ENCODE measurements at regions not wholly inside any gene's neighbourhood (a gene's known extent, or its start where the extent isn't known, plus 50 kb on each side); places are given as distances from the start of the nearest gene placed in this dataset.

DNA sequence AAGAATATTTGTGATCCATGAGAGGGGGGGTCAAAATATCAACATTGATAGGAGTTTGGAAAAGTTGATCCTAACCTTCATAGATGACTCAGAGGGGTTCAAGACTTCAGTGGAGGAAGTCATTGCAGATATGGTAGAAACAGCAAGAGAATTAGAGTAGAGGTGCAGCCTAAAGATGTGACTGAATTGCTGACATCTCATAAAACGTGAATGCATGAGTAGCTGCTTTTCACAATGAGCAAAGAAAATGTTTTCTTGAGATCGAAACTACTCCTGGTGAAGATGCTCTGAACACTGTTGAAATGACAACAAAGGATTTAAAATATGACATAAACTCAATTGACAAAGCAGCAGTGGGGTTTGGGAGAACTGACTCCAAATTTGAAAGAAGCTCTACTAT lies 700.7 kb upstream of the FZD8 start:
- Histone ChIP-seq H3K4me3 (ENCODE audit: low read length in 2 of 2) (no peak overlapping the region), H3K27ac (ENCODE audit: low read depth in 2 of 2, low read length in 2 of 2) (no peak overlapping the region), H3K27me3 (ENCODE audit: control insufficient read depth in 2 of 2, insufficient read depth in 2 of 2, low read length in 2 of 2) (no peaks in the 10 kb centered on the region), H3K4me1 (ENCODE audit: control insufficient read depth in 2 of 2, insufficient read depth in 2 of 2, low read length in 2 of 2) (no peaks in the 10 kb centered on the region), H3K36me3 (ENCODE audit: control insufficient read depth in 2 of 2, insufficient read depth in 2 of 2, low read length in 2 of 2) (no peaks in the 10 kb centered on the region), H3K9me3 (ENCODE audit: control insufficient read depth in 2 of 2, low read length in 2 of 2) (no peaks in the 10 kb centered on the region), H3K9ac (ENCODE audit: low read depth in 1 of 2, low read length in 2 of 2) (no peak overlapping the region)

- Histone ChIP-seq H3K36me3 (ENCODE audit: control insufficient read depth in 2 of 2, insufficient read depth in 2 of 2, low read length in 2 of 2) (no peaks in the 10 kb centered on the region), H3K4me1 (ENCODE audit: control insufficient read depth in 2 of 2, insufficient read depth in 2 of 2, low read length in 2 of 2) (no peaks in the 10 kb centered on the region), H3K4me3 (ENCODE audit: low read length in 2 of 2) (no peak overlapping the region), H3K9ac (ENCODE audit: low read depth in 1 of 2, low read length in 2 of 2) (no peak overlapping the region), H3K27ac (ENCODE audit: low read depth in 2 of 2, low read length in 2 of 2) (no peak overlapping the region), H3K27me3 (ENCODE audit: control insufficient read depth in 2 of 2, insufficient read depth in 2 of 2, low read length in 2 of 2) (no peaks in the 10 kb centered on the region), H3K9me3 (ENCODE audit: control insufficient read depth in 2 of 2, low read length in 2 of 2) (no peaks in the 10 kb centered on the region)
Observed at GRCh38 chr10:36341471-36341870, 699.4 kb upstream of the FZD8 start.

GRCh38 chr10:36336315-36336714 lies 694.2 kb upstream of the FZD8 start:
- H3K36me3 ChIP-seq (ENCODE audit: control insufficient read depth in 2 of 2, insufficient read depth in 2 of 2, low read length in 2 of 2): no peaks in the 10 kb centered on the region
- H3K4me3 ChIP-seq (ENCODE audit: low read length in 2 of 2): no peak overlapping the region
- no peaks in the 10 kb centered on the region for H3K27me3 ChIP-seq (ENCODE audit: control insufficient read depth in 2 of 2, insufficient read depth in 2 of 2, low read length in 2 of 2)
- H3K4me1 ChIP-seq (ENCODE audit: control insufficient read depth in 2 of 2, insufficient read depth in 2 of 2, low read length in 2 of 2): no peaks in the 10 kb centered on the region
- no peak overlapping the region for H3K9ac ChIP-seq (ENCODE audit: low read depth in 1 of 2, low read length in 2 of 2)
- H3K9me3 ChIP-seq (ENCODE audit: control insufficient read depth in 2 of 2, low read length in 2 of 2): no peaks in the 10 kb centered on the region
- H3K27ac ChIP-seq (ENCODE audit: low read depth in 2 of 2, low read length in 2 of 2): no peak overlapping the region

DNA sequence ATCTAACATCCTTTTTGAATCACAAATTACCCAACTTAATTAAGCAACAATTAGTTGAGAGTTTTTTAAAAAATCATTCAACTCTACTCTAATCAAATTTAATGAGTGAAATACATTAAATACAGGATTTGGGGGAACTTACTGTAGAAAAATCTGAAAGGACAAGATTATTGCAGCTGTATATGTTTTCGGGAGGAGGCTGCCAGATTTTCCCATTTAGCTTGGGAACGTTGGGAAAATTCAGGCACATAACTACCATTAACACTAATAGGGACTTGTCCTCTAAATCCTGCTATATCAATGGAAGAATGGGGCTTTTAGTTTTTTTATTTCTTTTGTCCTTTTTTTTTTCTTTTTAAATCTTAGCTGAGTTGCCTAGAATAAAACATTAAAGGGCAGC lies 691.4 kb upstream of the FZD8 start:
- H3K27me3 ChIP-seq (ENCODE audit: control insufficient read depth in 2 of 2, insufficient read depth in 2 of 2, low read length in 2 of 2): no peaks in the 10 kb centered on the region
- no peak overlapping the region for H3K9ac ChIP-seq (ENCODE audit: low read depth in 1 of 2, low read length in 2 of 2)
- H3K9me3 ChIP-seq (ENCODE audit: control insufficient read depth in 2 of 2, low read length in 2 of 2): no peaks in the 10 kb centered on the region
- no peaks in the 10 kb centered on the region for H3K36me3 ChIP-seq (ENCODE audit: control insufficient read depth in 2 of 2, insufficient read depth in 2 of 2, low read length in 2 of 2)
- H3K4me3 ChIP-seq (ENCODE audit: low read length in 2 of 2): no peak overlapping the region
- H3K4me1 ChIP-seq (ENCODE audit: control insufficient read depth in 2 of 2, insufficient read depth in 2 of 2, low read length in 2 of 2): no peaks in the 10 kb centered on the region
- no peak overlapping the region for H3K27ac ChIP-seq (ENCODE audit: low read depth in 2 of 2, low read length in 2 of 2)

GRCh38 chr10:36332926-36333325 lies 690.8 kb upstream of the FZD8 start:
- Histone ChIP-seq H3K9ac (ENCODE audit: low read depth in 1 of 2, low read length in 2 of 2) (no peak overlapping the region), H3K27me3 (ENCODE audit: control insufficient read depth in 2 of 2, insufficient read depth in 2 of 2, low read length in 2 of 2) (no peaks in the 10 kb centered on the region), H3K4me1 (ENCODE audit: control insufficient read depth in 2 of 2, insufficient read depth in 2 of 2, low read length in 2 of 2) (no peaks in the 10 kb centered on the region), H3K27ac (ENCODE audit: low read depth in 2 of 2, low read length in 2 of 2) (no peak overlapping the region), H3K36me3 (ENCODE audit: control insufficient read depth in 2 of 2, insufficient read depth in 2 of 2, low read length in 2 of 2) (no peaks in the 10 kb centered on the region), H3K4me3 (ENCODE audit: low read length in 2 of 2) (no peak overlapping the region), H3K9me3 (ENCODE audit: control insufficient read depth in 2 of 2, low read length in 2 of 2) (no peaks in the 10 kb centered on the region)

DNA sequence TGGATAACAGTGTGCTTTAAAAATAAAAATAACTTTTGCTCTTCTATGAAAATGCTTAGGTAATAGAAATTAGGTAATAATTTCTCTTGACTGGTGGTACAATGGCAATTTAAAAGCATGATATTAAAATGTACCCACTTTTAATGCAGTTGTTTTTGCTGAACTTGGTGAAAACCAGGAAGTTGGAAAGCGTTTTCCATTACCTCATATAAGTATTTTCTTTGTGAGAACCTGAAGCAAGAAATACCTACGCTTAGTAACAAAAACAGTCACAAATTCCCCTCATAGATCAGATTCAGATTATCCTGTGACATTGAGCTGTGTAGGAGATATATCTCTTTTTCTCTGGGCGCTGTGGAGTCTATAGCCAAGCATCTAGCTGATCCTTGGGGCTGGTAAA lies 689.0 kb upstream of the FZD8 start:
- no peak overlapping the region for H3K4me3 ChIP-seq (ENCODE audit: low read length in 2 of 2)
- no peaks in the 10 kb centered on the region for H3K27me3 ChIP-seq (ENCODE audit: control insufficient read depth in 2 of 2, insufficient read depth in 2 of 2, low read length in 2 of 2)
- no peaks in the 10 kb centered on the region for H3K4me1 ChIP-seq (ENCODE audit: control insufficient read depth in 2 of 2, insufficient read depth in 2 of 2, low read length in 2 of 2)
- no peaks in the 10 kb centered on the region for H3K9me3 ChIP-seq (ENCODE audit: control insufficient read depth in 2 of 2, low read length in 2 of 2)
- H3K36me3 ChIP-seq (ENCODE audit: control insufficient read depth in 2 of 2, insufficient read depth in 2 of 2, low read length in 2 of 2): no peaks in the 10 kb centered on the region
- no peak overlapping the region for H3K27ac ChIP-seq (ENCODE audit: low read depth in 2 of 2, low read length in 2 of 2)
- H3K9ac ChIP-seq (ENCODE audit: low read depth in 1 of 2, low read length in 2 of 2): no peak overlapping the region

DNA sequence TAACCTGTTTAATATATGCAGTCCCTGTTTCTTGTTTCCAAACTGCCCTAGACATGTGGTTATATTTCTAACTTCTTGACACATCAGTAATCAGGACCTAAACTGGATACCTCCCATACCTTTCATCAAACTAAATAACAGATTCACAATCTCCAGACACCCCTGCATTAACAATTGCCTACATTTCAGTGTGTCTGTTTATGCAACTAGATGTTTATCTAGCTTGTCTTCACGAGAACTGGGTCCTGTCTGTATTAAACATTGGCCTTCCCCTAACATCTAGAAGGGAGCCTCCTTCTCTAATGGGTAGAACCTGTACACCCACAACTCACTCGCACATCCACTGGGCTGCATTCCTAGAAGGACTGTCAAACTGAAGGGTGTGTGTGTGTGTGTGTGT lies 683.7 kb upstream of the FZD8 start:
- H3K9ac ChIP-seq (ENCODE audit: low read depth in 1 of 2, low read length in 2 of 2): no peak overlapping the region
- no peaks in the 10 kb centered on the region for H3K27me3 ChIP-seq (ENCODE audit: control insufficient read depth in 2 of 2, insufficient read depth in 2 of 2, low read length in 2 of 2)
- H3K9me3 ChIP-seq (ENCODE audit: control insufficient read depth in 2 of 2, low read length in 2 of 2): no peaks in the 10 kb centered on the region
- no peak overlapping the region for H3K4me3 ChIP-seq (ENCODE audit: low read length in 2 of 2)
- H3K4me1 ChIP-seq (ENCODE audit: control insufficient read depth in 2 of 2, insufficient read depth in 2 of 2, low read length in 2 of 2): no peaks in the 10 kb centered on the region
- H3K27ac ChIP-seq (ENCODE audit: low read depth in 2 of 2, low read length in 2 of 2): no peak overlapping the region
- no peaks in the 10 kb centered on the region for H3K36me3 ChIP-seq (ENCODE audit: control insufficient read depth in 2 of 2, insufficient read depth in 2 of 2, low read length in 2 of 2)

DNA sequence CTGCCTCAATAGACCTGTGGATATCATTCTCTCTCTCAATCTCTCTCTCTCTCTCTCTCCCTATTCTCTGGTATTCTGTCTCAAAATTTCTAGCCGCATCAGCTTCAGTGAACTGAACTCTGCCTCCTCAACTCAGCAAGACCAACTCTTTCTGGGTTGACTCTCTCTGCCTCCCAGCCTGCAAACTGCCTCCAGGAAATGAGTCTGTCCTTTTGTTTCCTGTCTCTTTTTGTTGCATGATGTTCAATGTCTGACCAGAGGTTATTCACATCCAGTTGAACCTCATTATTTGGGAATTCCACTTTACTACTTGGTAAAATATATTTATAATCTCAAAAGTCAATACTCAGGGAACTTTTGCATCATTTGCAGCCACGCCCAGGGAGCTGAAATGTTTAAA lies 682.7 kb upstream of the FZD8 start:
- Histone ChIP-seq H3K4me3 (ENCODE audit: low read length in 2 of 2) (no peak overlapping the region), H3K9me3 (ENCODE audit: control insufficient read depth in 2 of 2, low read length in 2 of 2) (no peaks in the 10 kb centered on the region), H3K27me3 (ENCODE audit: control insufficient read depth in 2 of 2, insufficient read depth in 2 of 2, low read length in 2 of 2) (no peaks in the 10 kb centered on the region), H3K36me3 (ENCODE audit: control insufficient read depth in 2 of 2, insufficient read depth in 2 of 2, low read length in 2 of 2) (no peaks in the 10 kb centered on the region), H3K9ac (ENCODE audit: low read depth in 1 of 2, low read length in 2 of 2) (no peak overlapping the region), H3K4me1 (ENCODE audit: control insufficient read depth in 2 of 2, insufficient read depth in 2 of 2, low read length in 2 of 2) (no peaks in the 10 kb centered on the region), H3K27ac (ENCODE audit: low read depth in 2 of 2, low read length in 2 of 2) (no peak overlapping the region)

GRCh38 chr10:36313142-36313541 lies 671.0 kb upstream of the FZD8 start:
- no peak overlapping the region for H3K9ac ChIP-seq (ENCODE audit: low read depth in 1 of 2, low read length in 2 of 2)
- H3K27ac ChIP-seq (ENCODE audit: low read depth in 2 of 2, low read length in 2 of 2): no peak overlapping the region
- no peaks in the 10 kb centered on the region for H3K4me1 ChIP-seq (ENCODE audit: control insufficient read depth in 2 of 2, insufficient read depth in 2 of 2, low read length in 2 of 2)
- H3K36me3 ChIP-seq (ENCODE audit: control insufficient read depth in 2 of 2, insufficient read depth in 2 of 2, low read length in 2 of 2): no peaks in the 10 kb centered on the region
- no peaks in the 10 kb centered on the region for H3K9me3 ChIP-seq (ENCODE audit: control insufficient read depth in 2 of 2, low read length in 2 of 2)
- no peaks in the 10 kb centered on the region for H3K27me3 ChIP-seq (ENCODE audit: control insufficient read depth in 2 of 2, insufficient read depth in 2 of 2, low read length in 2 of 2)
- H3K4me3 ChIP-seq (ENCODE audit: low read length in 2 of 2): no peak overlapping the region

- no peak overlapping the region for H3K4me3 ChIP-seq (ENCODE audit: low read length in 2 of 2)
- no peaks in the 10 kb centered on the region for H3K36me3 ChIP-seq (ENCODE audit: control insufficient read depth in 2 of 2, insufficient read depth in 2 of 2, low read length in 2 of 2)
- no peaks in the 10 kb centered on the region for H3K27me3 ChIP-seq (ENCODE audit: control insufficient read depth in 2 of 2, insufficient read depth in 2 of 2, low read length in 2 of 2)
- no peaks in the 10 kb centered on the region for H3K4me1 ChIP-seq (ENCODE audit: control insufficient read depth in 2 of 2, insufficient read depth in 2 of 2, low read length in 2 of 2)
- no peaks in the 10 kb centered on the region for H3K9me3 ChIP-seq (ENCODE audit: control insufficient read depth in 2 of 2, low read length in 2 of 2)
- H3K27ac ChIP-seq (ENCODE audit: low read depth in 2 of 2, low read length in 2 of 2): no peak overlapping the region
- H3K9ac ChIP-seq (ENCODE audit: low read depth in 1 of 2, low read length in 2 of 2): no peak overlapping the region
Observed at GRCh38 chr10:36303896-36304295, 661.8 kb upstream of the FZD8 start.

DNA sequence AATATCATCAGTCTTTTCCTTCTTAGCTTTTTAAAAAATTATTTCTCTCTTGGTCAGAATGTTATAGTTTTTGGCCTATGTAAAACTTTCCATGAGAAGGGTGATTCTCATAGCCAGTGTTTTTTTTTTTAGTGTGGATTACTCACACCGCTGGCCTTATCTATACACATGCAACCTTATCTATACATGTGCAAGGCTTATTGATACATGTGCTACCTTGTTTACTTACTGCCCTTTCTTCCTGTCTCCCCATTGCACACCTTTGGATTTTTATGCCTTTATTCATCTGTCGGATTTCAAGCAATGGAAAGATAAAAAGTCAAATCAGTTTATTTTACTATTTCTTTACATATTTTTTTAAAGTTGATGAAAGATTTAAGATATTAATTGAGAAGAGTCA lies 660.0 kb upstream of the FZD8 start:
- Histone ChIP-seq H3K9ac (ENCODE audit: low read depth in 1 of 2, low read length in 2 of 2) (no peak overlapping the region), H3K4me1 (ENCODE audit: control insufficient read depth in 2 of 2, insufficient read depth in 2 of 2, low read length in 2 of 2) (no peaks in the 10 kb centered on the region), H3K36me3 (ENCODE audit: control insufficient read depth in 2 of 2, insufficient read depth in 2 of 2, low read length in 2 of 2) (no peaks in the 10 kb centered on the region), H3K4me3 (ENCODE audit: low read length in 2 of 2) (no peak overlapping the region), H3K9me3 (ENCODE audit: control insufficient read depth in 2 of 2, low read length in 2 of 2) (no peaks in the 10 kb centered on the region), H3K27ac (ENCODE audit: low read depth in 2 of 2, low read length in 2 of 2) (no peak overlapping the region), H3K27me3 (ENCODE audit: control insufficient read depth in 2 of 2, insufficient read depth in 2 of 2, low read length in 2 of 2) (no peaks in the 10 kb centered on the region)
